ENCODE measurements at regions not wholly inside any gene's neighbourhood (a gene's known extent, or its start where the extent isn't known, plus 50 kb on each side); places are given as distances from the start of the nearest gene placed in this dataset.
"Not testable (repeated sequence)": the region's sequence is repeated elsewhere in the genome, so short reads cannot be mapped to it uniquely, and the experiment has no call there.

- no peak for DNase-seq
These were observed 252.7 kb downstream of the SOD2 start for GRCh38 chr6:159440349-159440748.

DNA sequence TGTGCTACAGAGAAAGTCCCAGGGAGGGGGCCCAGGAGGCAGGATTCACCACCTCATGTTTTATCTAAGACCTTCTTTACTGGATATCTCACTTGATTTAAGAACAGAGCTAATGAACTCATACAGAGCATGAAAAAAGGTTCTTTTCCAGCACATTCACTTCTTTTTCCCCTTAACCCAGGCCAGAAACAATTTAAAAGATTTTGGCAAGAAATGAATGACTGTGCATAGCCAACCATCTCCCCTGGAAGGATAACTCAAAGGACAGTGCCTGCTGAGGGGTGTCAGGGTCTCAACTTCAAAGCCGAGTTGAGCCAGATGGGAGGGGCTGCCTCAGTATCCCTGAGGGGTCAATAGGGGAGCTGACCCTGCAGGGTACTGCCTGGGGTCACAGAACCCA lies 253.4 kb downstream of the SOD2 start:
- DNase-seq = no peak

DNA sequence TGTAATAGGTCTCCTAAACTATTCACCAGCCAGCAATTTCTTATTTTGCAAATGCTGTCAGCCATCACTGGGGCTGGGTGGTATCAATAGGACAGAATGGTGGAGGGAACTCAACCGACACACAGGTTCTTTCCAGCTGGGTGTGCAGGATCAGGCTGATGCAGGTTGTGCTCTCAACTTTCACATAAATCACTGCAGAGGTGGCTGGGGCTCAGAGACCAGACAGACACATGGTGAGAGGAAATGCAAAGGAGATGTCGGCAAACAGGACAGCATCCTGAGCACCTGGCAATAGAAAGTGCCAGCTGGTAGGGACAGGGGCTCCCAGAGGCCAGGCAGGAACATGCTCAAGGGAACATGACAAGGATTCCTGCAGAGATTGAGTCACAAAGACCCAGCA lies 254.9 kb downstream of the SOD2 start:
- DNase-seq = no peak

DNA sequence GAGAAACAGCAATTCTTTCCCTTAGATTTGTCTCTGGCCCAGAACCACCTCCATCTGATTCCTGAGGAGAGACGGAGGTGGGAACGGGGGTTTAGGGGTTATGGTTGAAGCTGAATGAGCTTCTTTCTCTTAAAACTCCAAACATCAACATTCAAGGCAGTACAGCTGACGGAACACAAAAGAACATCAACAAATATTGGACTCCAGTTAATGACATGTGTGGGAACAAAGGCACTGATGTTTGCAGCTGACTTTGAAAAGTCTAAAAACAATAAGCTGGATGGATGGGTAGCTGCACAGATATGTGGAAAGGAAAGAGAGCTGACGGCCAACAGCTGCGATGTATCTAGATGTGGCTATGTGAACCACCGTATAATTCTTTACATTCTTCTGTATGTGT lies 256.5 kb downstream of the SOD2 start:
- no peak for DNase-seq

DNA sequence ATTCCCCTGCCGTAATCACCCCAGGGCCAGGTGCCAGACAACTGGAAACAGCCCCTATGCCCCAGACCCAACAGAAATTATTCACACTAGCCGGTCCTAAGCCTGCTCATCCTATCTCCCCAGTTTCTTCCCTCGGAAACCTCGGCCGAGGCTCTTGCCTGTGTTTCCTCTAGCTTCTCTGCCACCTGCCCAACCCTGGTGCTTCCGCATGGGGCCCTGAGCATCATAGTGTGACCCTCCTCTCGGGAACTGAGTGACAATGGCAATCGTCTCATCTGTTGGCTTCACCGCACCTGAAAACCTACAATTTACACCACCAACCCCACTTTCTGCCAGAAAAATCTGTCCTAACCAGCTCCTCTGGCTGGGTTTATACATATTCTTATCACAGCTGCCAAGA lies 257.3 kb downstream of the SOD2 start:
- DNase-seq = no peak

DNA sequence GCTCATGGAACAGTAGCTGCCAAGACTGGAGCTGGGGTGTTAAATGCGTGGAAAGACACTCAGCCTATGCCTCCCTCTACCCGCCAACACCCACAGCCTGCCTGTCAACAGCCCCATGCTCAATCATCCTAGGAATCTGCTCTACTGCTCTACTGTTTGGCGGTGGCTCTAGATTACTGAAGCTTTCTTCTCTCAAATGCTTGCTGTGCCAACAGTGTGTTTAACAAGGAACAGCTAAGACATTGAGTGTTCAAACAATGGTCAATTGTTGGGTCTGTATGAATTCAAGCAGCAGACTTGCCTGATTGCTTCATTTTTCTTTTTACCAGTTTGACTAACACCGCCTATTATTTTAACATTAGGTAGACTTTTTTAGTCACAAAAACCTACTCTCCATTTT lies 258.6 kb downstream of the SOD2 start:
- DNase-seq = no peak

GRCh38 chr6:159433550-159433949 lies 259.5 kb downstream of the SOD2 start:
- no peak for DNase-seq

GRCh38 chr6:159431750-159432149 lies 261.3 kb downstream of the SOD2 start:
- DNase-seq = no peak

DNA sequence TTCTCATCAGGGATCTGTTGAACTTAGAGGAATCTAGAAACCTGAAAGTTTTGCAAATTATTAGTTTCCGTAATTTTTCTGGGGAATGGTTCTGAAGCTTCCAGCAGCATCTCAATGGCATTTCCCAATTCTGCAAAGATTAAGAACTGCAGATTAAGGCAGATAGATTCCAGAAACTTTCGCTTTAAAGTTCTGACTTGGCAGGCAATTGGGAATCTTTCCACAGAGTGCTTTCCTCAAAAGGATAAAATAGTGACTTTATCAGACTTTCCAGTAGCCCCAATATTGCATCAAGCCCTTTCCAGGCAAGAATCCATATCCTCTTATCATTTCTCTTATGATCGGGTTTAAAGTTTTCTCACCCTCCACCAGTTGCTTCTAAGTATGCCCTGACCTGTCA lies 261.1 kb downstream of the FNDC1 start:
- DNase-seq = no peak

GRCh38 chr6:159429433-159429832 lies 260.2 kb downstream of the FNDC1 start:
- DNase-seq = no peak

GRCh38 chr6:159427771-159428170 lies 258.6 kb downstream of the FNDC1 start:
- no peak for DNase-seq

DNA sequence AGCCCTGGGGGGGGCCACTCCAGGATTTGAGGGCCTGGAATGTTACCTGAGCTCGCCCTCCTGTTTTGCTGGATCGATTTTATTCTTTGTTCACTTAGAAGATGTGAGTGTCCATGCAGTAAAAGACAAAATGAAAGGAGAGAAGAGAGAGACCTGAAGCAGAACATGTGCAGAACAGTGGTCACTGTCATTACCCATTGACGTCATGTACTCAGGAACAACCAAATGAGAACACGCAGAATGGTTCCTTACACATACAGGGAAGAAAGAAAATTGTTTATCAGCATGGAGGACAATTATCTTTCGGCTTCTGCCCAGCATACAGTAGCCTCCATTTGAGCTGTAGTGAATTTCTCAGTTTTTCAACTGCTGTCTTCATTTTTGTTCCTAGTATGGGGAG lies 258.1 kb downstream of the FNDC1 start:
- no peak for DNase-seq

GRCh38 chr6:159425421-159425820 lies 256.2 kb downstream of the FNDC1 start:
- no peak for DNase-seq

GRCh38 chr6:159422041-159422984 lies 253.1 kb downstream of the FNDC1 start:
- no peak for DNase-seq

DNA sequence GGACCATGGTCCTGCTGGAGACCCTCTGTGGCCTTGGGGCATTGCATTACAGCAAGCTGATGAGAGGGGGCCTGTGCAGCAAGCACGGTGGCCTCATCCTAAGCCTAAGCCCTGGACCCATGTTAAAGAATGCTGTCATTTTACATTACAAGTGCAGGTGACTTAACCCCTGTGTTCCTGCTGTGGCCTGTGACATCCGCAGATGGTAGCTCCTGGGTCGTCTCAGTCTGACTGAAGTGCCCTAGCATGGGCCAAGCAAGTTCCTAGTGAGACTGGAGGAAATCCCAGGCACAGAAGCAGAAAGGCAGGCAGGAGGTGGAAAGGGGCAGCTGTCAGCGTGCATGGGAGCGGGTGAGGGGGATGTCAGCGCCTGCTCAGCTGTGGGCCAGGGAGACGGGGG lies 252.4 kb downstream of the FNDC1 start:
- no peak for DNase-seq

- no peak for DNase-seq
These were observed 249.8 kb downstream of the FNDC1 start for GRCh38 chr6:159418997-159419396.

- DNase-seq = no peak
These were observed 247.8 kb downstream of the FNDC1 start for GRCh38 chr6:159416891-159417560.

DNA sequence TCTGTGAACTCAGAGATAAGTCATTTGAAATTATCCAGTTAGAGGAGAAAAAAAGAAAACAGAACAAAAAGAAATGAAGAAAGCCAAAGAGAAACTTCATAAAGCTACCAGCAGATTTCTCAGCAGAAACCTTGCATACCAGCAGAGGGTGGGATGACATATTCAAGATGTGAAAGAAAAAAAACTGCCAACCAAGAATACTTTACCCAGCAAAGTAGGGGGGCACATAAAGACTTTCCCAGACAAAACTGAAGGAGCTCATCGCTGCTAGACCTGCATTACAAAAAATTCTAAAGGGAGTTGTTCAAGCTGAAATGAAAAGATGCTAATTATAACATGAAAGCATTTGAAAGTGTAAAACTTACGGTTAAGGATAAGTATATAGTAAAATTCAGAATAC lies 246.3 kb downstream of the FNDC1 start:
- DNase-seq = no peak

DNA sequence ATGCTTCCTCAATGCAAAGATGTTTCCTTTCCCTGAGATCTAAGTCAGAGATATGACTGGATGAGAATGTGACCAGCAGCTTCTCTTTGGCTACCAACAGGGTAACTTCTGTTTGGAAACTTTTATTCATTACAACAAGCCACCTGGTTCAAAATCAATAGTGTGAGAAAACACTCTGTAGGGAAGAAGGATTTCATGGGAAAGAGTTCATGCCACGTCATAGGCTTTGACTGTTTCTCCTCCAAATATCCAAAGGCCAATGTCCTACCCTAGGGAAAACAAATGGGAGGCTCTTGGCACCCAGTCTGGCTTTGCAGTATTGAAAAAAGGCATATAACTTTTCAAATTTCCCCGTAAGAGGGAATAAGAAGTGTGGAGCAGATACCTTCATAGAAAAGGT lies 245.5 kb downstream of the FNDC1 start:
- no peak for DNase-seq

DNA sequence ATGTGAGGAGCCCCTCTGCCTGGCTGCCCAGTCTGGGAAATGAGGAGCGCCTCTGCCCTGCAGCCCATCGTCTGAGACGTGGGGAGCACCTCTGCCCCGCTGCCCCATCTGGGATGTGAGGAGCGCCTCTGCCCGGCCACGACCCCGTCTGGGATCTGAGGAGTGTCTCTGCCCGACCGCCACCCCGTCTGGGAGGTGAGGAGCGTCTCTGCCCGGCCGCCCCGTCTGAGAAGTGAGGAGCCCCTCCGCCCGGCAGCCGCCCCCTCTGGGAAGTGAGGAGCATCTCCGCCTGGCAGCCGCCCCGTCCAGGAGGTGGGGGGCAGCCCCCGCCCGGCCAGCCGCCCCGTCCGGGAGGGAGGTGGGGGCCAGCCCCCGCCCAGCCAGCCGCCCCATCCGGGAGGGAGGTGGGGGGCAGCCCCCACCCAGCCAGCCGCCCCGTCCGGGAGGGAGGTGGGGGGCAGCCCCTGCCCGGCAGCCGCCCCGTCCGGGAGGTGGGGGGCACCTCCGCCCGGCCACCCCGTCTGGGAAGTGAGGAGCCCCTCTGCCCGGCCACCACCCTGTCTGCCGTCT lies 238.1 kb downstream of the FNDC1 start:
- not testable (repeated sequence) for DNase-seq

GRCh38 chr6:159404296-159404695 lies 235.1 kb downstream of the FNDC1 start:
- no peak for DNase-seq

DNA sequence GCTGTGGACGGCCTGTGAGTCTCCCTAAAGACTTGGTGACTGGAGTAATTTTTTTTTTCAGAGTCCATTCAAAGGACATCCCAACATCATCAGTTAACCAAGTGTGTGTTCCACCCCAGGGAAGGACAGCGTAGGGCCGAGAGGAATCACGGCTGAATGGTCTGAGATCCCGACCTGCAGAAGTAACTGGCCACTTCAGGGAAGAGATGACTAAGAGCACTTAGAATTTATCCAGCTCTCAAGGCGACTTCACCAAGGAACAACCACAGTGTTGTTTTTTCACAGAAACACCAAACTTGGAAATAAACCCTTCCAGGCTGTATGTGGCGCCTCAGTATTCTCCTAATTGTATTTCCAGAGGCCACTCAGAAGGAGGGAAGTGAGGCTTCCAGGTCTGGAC lies 231.6 kb downstream of the FNDC1 start:
- no peak for DNase-seq

GRCh38 chr6:159399751-159400221 lies 230.6 kb downstream of the FNDC1 start:
- no peak for DNase-seq

DNA sequence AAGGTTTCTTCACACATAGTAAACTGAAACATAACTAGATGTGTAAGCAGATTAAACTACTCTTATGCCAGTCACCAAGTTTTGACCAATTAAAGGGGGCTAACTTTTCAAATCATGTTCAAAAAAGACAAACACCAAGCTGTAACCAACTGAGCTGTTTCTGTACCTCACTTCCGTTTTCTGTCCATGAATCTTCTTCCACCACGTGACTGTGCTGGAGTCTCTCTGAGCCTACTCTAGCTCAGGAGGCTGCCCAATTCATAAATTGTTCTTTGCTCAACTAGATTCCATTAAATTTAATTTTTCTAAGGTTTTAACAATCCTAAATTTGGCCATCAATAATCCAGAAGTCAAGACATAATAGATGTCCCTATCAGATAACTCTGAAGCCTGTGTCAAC lies 229.4 kb downstream of the FNDC1 start:
- DNase-seq = no peak

Data from activated T-cell treated with anti-CD3 and anti-CD28 coated beads, Interleukin-2, amount 50 U/mL, for 48 hours (primary cell).